ENCODE measurements at regions not wholly inside any gene's neighbourhood (a gene's known extent, or its start where the extent isn't known, plus 50 kb on each side); places are given as distances from the start of the nearest gene placed in this dataset.
"Not testable (repeated sequence)": the region's sequence is repeated elsewhere in the genome, so short reads cannot be mapped to it uniquely, and the experiment has no call there.

- no peak for DNase-seq
Measured at GRCh38 chr9:11158676-11159075, 545.9 kb upstream of the PTPRD start.

DNA sequence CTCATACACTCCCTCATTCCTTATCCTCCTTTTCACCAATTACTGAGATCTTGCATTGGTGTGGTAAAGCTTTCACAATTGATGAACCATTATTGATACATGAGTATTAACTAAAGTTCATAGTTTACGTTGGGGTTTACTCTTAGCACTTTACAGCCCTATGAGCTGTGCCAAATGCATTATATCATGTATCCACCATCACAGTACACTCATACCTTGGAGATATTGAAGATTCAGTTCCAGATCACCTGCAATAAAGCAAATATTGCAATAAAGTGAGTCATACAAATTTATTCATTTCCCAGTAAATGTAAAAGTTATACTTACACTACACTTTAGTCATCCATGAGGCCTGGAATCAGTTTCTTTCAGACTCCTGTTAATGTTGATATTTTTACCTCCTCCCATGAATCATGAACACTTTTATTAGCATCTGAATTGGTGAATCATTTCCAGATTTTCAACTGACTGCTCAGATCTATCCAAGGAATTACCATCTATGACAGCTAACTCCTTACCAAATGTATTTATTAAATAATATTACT is 546.6 kb upstream of the PTPRD start:
- no peak for DNase-seq

GRCh38 chr9:11163843-11164242 is 551.0 kb upstream of the PTPRD start:
- DNase-seq, result no peak

- DNase-seq, result no peak
Measured at GRCh38 chr9:11182001-11182400, 569.2 kb upstream of the PTPRD start.

DNA sequence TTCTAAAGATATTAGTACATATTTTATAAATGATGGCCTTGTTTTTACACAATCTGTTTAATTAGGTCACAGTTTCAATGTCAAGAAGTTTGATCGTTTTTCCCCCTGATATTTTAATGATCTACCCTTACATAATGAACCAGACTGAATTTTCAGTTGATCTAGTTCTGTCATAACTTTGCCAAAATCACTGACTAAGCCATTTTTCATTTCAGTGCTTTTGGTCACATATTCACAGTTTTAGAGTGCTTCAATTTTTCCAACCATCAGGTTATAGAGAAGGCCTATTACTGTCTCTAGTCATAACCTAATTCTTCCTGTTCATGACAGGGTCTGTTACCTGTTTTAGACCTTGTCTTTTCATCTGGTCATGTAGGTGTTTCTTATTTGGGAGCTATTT is 577.9 kb upstream of the PTPRD start:
- no peak for DNase-seq

- no peak for DNase-seq
Measured at GRCh38 chr9:11192993-11193392, 580.2 kb upstream of the PTPRD start.

- peak; percentile 68 for DNase-seq
Measured at GRCh38 chr9:11194246-11194645, 581.4 kb upstream of the PTPRD start.

GRCh38 chr9:11196840-11197365 is 584.1 kb upstream of the PTPRD start:
- DNase-seq, result not testable (repeated sequence)

DNA sequence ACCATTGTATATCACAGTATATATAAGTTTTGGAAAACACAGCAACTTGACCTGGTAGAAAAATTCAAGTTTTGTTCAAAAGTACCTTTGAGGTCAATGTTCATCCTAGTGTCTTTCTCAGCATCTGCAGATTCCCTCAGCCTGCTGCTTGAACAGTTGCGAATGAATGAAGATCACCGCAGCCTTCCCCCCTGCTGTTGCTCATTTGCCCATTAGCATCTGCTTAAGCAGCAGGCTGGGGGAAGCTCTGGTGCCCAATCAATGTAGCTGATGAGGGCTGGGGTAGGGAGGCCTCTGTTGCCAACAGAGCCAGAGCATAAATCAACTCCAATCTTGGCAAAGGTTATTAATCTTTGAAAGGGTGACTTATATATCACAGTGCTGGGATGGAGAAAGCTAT is 586.5 kb upstream of the PTPRD start:
- DNase-seq, result peak; percentile 90

GRCh38 chr9:11204521-11204920 is 591.7 kb upstream of the PTPRD start:
- DNase-seq, result no peak

GRCh38 chr9:11206925-11207324 is 594.1 kb upstream of the PTPRD start:
- DNase-seq, result no peak

DNA sequence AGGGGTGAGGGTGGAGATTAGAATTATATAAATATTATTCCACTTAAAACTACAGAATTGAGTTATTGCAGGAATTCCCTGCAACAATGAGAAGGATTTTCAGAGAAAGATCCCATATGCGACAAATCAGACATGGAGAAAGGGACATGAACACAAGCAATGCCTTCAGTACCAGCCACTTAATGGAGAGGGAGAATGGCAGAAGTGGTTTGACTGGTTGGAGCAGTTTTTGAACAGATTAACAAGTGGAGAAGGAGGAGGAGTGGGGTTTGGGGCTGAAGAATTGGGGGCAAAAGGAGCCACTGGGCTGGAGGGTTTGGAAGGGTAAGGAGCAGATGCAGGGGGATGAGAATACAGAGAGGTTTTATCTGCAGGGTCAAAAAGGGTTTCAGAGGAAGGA is 620.9 kb upstream of the PTPRD start:
- DNase-seq, result no peak

DNA sequence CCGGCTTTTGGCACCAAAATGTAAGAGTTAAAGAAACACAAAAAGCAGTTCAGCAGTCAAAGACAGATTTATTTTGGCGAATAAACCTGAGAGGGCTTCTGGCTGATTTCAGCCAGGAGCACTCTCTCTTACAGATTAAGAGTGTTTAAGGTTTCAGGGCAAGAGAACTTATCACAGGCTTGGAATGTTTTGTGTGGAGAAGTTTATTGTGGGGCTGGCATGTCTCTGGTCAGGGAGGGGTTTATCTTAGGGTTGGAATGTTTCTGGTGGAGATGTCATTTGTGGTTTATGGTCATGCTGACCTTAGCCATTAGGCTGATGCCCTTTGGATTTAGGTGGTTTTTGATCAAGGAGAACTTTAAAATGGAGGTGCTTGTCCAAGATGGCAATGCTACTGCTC is 622.3 kb upstream of the PTPRD start:
- no peak for DNase-seq

GRCh38 chr9:11241779-11242178 is 629.0 kb upstream of the PTPRD start:
- no peak for DNase-seq

- no peak for DNase-seq
Measured at GRCh38 chr9:11257992-11258391, 645.2 kb upstream of the PTPRD start.

GRCh38 chr9:11269036-11269435 is 656.2 kb upstream of the PTPRD start:
- DNase-seq, result peak; percentile 38

DNA sequence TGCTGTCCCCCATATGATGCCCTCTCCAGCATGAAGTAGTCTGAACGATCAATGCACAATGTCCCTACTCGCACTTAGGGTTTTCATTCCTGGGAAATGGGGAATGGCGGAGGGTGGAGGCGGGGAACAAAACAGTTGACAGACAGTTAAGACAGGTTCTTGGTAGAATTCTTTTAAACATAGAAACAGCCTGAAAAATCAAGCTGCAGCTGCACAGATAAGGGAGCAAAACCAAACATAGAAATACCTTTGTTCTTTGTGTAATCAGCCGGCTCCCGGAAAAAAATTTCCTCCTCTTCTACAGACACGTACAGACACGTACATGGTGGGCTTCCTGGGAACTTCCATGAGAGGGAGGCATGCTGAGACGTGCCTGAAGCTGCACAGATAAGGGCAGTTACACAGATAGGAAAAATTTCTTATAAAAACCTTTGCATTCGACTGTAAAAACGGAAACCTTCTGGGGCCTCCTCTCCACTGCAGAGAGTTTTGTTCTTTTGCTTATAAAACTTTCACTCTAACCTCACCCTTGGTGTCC is 662.4 kb upstream of the PTPRD start:
- no peak for DNase-seq

- peak; percentile 11 for DNase-seq
Measured at GRCh38 chr9:11312966-11313365, 700.2 kb upstream of the PTPRD start.

GRCh38 chr9:11318946-11319345 is 706.1 kb upstream of the PTPRD start:
- DNase-seq, result peak; percentile 55

DNA sequence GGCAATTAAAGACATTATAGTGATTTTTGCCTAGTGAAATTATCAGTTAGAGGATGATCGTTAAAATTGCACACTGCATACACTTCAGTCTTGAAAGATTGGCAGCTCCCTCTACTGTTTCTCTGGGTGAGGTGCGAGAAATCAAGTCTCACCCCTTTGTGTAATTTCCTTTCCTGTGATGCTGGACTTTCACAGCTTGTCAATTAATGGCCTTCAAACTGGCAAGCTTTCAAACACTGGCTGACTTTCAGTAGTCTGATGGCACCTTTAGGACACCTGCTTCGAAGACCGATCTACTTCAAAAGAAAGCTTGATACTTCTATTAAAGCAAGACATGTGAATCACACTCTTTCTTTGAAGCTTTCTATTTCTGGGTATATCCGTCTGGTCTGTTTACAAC is 706.7 kb upstream of the PTPRD start:
- peak; percentile 79 for DNase-seq

DNA sequence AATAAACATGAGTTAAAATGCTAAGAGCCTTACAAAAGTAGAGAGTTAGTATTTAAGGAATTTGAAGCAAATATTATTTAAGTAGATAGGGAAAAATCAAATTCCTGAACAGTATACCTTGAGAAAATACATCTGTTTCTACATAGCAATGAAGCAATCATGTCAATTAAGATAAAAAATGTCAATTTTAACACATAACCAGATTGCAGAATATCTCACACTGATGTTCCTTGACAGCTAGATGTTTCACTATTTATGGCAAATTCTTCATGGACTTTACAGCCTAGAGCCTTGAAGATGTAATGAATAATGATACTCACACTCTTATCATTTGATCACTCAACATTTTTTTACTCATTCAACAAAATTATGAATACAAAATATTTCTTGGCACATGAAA is 708.2 kb upstream of the PTPRD start:
- no peak for DNase-seq

GRCh38 chr9:11323457-11323856 is 710.7 kb upstream of the PTPRD start:
- no peak for DNase-seq

DNA sequence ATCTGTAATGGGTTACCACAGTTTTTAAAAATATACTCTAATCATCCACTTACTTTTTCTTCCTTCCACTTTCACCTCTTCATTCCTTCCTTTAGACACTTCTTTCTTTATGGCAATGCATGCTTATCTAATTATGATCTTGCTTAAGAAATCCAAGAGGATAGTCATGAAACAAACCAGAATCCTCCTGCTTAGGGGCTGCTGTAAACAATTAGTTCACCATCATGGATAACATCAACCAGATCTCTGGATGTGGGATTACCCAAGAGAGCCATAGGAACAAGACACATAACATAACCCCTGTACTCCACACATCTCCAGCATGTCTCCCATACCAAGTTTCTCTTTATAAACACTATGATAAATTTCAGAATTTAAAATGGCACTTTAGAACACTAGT is 713.4 kb upstream of the PTPRD start:
- no peak for DNase-seq

DNA sequence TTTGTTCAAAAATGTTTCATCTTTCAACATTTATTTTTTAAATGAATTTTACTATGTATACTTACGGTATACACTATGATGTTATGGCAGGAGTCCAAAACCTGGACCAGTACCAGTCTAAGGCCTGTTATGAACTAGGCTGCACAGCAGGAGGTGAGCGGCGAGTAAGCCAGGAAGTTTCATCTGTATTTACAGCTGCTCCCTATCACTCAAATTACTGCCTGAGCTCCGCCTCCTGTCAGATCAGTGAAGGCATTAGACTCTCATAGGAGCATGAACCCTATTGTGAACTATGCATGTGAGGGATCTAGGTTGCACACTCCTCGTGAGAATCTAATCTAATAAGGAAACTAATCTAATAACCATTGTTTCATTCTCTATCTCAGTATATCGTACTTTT is 715.5 kb upstream of the PTPRD start:
- DNase-seq, result peak; percentile 68

DNA sequence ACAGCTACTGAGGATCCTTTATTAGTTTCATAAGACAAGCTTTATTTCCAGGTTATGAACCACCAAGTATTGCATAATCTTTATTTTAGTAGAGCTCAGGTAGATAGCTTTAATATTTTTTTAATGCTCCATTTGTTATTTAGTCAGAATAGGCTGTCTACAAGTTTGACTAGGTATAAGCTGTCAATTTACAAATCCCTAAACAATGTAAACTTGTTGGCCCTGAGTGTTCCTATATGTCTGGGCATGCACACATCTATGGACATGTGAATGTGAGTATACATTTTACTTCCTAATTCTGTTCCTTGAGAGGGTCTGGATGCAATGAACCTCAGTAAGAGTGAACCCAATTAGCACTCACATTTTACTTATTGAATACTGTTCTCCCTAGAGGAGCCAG is 722.2 kb upstream of the PTPRD start:
- DNase-seq, result no peak

Data from NCI-H69 (cell line).